ENCODE measurements at regions not wholly inside any gene's neighbourhood (a gene's known extent, or its start where the extent isn't known, plus 50 kb on each side); places are given as distances from the start of the nearest gene placed in this dataset.

- TF ChIP-seq CTCF (IDR thresholded peaks at IDR 0.05) = no peak
- no peak for TF ChIP-seq POLR2A (IDR thresholded peaks at IDR 0.05)
Observed at GRCh38 chr2:160719116-160719515, 225.5 kb upstream of the RBMS1 start.

Measured in tibial nerve (tissue), 3 donors.